NB4 (cell line): ENCODE measurements at regions not wholly inside any gene's neighbourhood (a gene's known extent, or its start where the extent isn't known, plus 50 kb on each side); places are given as distances from the start of the nearest gene placed in this dataset.

Experiments
- CTCF ChIP-seq: IDR thresholded peaks from one replicate; pipeline ENCODE4 v1.5.1; 2012; ENCODE audit warnings: low read depth, low read length
- MYC ChIP-seq: IDR thresholded peaks from 2 replicates; pipeline ENCODE4 v1.6.1; 2011; ENCODE audit warnings: low read depth, low read length
- POLR2A ChIP-seq: IDR thresholded peaks from 2 replicates; pipeline ENCODE4 v1.6.1; 2011; ENCODE audit warnings: mild to moderate bottlenecking; ENCODE audit not compliant: insufficient read length; ENCODE audit errors: extremely low read depth

- TF ChIP-seq CTCF, result no peak
- TF ChIP-seq POLR2A, result no peak
- no peak for TF ChIP-seq MYC
These were observed 306.4 kb upstream of the ROPN1 start for GRCh38 chr3:124298301-124298700.
